GM23248 (cell line): ENCODE measurements at regions not wholly inside any gene's neighbourhood (a gene's known extent, or its start where the extent isn't known, plus 50 kb on each side); places are given as distances from the start of the nearest gene placed in this dataset.

Source experiments
- DNase-seq: peaks from one replicate; pipeline ENCODE4 v3.0.0-alpha.2; 2015
- H2AFZ ChIP-seq: fragments of 200-600 bp; sonication (generic); 2 replicates; pipeline ENCODE4 v1.6.1; 2016; ENCODE audit warnings: antibody characterized with exemption
- H3F3A ChIP-seq: fragments of 200-600 bp; sonication (generic); 2 replicates; pipeline ENCODE4 v1.6.1; 2016; ENCODE audit warnings: mild to moderate bottlenecking, antibody characterized with exemption, mixed run types; ENCODE audit not compliant: insufficient read depth
- H3K27ac ChIP-seq: fragments of 200-600 bp; sonication (generic); 2 replicates; pipeline ENCODE4 v1.5.1; 2016; ENCODE audit warnings: mild to moderate bottlenecking
- H3K27me3 ChIP-seq: fragments of 200-600 bp; sonication (generic); replicated peaks from 2 replicates; pipeline ENCODE4 v1.6.1; 2016; ENCODE audit warnings: mild to moderate bottlenecking; ENCODE audit not compliant: insufficient read depth
- H3K36me3 ChIP-seq: fragments of 200-600 bp; sonication (generic); 2 replicates; pipeline ENCODE4 v1.6.1; 2016; ENCODE audit warnings: low read depth, mild to moderate bottlenecking
- H3K4me1 ChIP-seq: fragments of 200-600 bp; sonication (generic); 2 replicates; pipeline ENCODE4 v1.6.1; 2016; ENCODE audit warnings: mild to moderate bottlenecking; ENCODE audit not compliant: insufficient read depth
- H3K4me2 ChIP-seq: fragments of 200-600 bp; sonication (generic); one replicate; pipeline ENCODE4 v1.6.1; 2016; ENCODE audit warnings: mild to moderate bottlenecking; ENCODE audit not compliant: unreplicated experiment
- H3K4me3 ChIP-seq: fragments of 200-600 bp; sonication (generic); 2 replicates; pipeline ENCODE4 v1.5.1; 2016; ENCODE audit warnings: mild to moderate bottlenecking
- H3K79me2 ChIP-seq: fragments of 200-600 bp; sonication (generic); 2 replicates; pipeline ENCODE4 v1.6.1; 2016; ENCODE audit warnings: mild to moderate bottlenecking; ENCODE audit not compliant: insufficient read depth
- H3K9ac ChIP-seq: fragments of 200-600 bp; sonication (generic); 2 replicates; pipeline ENCODE4 v1.6.1; 2016; ENCODE audit warnings: mild to moderate bottlenecking
- H3K9me2 ChIP-seq: fragments of 200-600 bp; sonication (generic); 2 replicates; pipeline ENCODE4 v1.6.1; 2016; ENCODE audit warnings: mixed run types, mild to moderate bottlenecking, moderate library complexity; ENCODE audit not compliant: insufficient read depth
- H3K9me3 ChIP-seq: fragments of 200-600 bp; sonication (generic); one replicate; pipeline ENCODE4 v1.6.1; 2017; ENCODE audit warnings: low read depth
- H4K20me1 ChIP-seq: fragments of 200-600 bp; sonication (generic); 2 replicates; pipeline ENCODE4 v1.6.0; 2016; ENCODE audit not compliant: insufficient read depth
- EZH2 ChIP-seq: fragments of 200-600 bp; sonication (generic); IDR thresholded peaks from 2 replicates; pipeline ENCODE4 v1.6.1; 2018; ENCODE audit warnings: antibody characterized with exemption, mild to moderate bottlenecking; ENCODE audit not compliant: insufficient read depth, poor library complexity, severe bottlenecking
- EZH2phosphoT487 ChIP-seq: fragments of 200-600 bp; sonication (generic); IDR thresholded peaks from 2 replicates; pipeline ENCODE4 v1.6.1; 2018; ENCODE audit warnings: antibody characterized with exemption, moderate library complexity, mild to moderate bottlenecking, low read depth; ENCODE audit not compliant: insufficient read depth
- WGBS, 2 experiments: methylation state at CpG; one replicate each; pipeline ENCODE4 v1.1.6; 2015 to 2017; ENCODE audit warnings: low lambda C conversion rate in 2 of 2, low coverage in 1 of 2; ENCODE audit errors: missing lambda C conversion rate in 2 of 2; 5-methylcytosine and 5-hydroxymethylcytosine counted together
- in situ Hi-C: fragments of 300-500 bp; cut with MboI; formaldehyde crosslinking; loops from 2 replicates; pipeline ENCODE4 v1.15.0; 2020

DNA sequence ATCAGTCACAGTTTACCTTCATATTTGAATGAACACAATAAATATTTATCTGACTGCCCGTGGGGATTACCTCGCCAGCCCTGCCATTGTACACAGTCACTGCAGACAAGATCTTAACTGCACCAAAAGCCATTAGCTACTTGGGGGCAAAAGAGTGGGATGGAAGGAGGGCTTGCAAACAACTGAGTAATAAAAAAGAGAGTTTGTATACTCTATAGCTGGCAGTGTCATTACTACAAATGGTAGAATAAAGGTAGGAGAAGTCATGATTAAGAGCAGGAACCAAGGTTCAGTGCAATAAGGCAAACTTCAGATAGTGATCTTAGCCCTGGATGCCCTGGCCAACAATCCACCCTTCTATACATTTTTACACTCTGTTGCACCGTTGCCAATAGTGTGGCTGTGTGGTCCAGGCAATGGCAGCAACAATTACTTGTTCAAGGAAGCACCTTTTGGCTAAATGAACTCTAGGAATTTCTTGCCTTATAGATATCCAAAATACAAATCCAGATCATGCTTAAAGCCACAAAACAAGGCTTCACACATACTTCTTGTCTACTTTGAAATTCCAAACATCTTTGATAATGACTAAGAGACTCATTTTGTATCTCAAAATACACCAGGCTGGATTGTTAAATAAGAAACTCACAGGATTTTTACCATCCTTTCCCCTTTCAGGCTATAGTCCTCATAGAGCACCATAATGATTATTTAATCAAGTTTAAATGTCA, 955.4 kb upstream of the ADGRB3 start:
- H3K9ac ChIP-seq, result no peak overlapping the region
- no peaks in the 10 kb centered on the region for H3K79me2 ChIP-seq
- no peaks in the 10 kb centered on the region for H3F3A ChIP-seq
- TF ChIP-seq EZH2phosphoT487 (no peak), EZH2 (no peak)
- no peak for DNase-seq
- WGBS, 2 experiments, result 14 to 15% methylated on average over 3 of the region's 3 CpGs
- H3K9me3 ChIP-seq, result no peaks in the 10 kb centered on the region
- no peaks in the 10 kb centered on the region for H3K36me3 ChIP-seq
- H2AFZ ChIP-seq, result no peak overlapping the region
- H3K27ac ChIP-seq, result no peak overlapping the region
- no peaks in the 10 kb centered on the region for H3K4me1 ChIP-seq
- in situ Hi-C loops, result no loop called here
- no peaks in the 10 kb centered on the region for H3K27me3 ChIP-seq
- H3K9me2 ChIP-seq, result no peaks in the 10 kb centered on the region
- no peaks in the 10 kb centered on the region for H4K20me1 ChIP-seq
- no peak overlapping the region for H3K4me3 ChIP-seq
- no peak overlapping the region for H3K4me2 ChIP-seq

DNA sequence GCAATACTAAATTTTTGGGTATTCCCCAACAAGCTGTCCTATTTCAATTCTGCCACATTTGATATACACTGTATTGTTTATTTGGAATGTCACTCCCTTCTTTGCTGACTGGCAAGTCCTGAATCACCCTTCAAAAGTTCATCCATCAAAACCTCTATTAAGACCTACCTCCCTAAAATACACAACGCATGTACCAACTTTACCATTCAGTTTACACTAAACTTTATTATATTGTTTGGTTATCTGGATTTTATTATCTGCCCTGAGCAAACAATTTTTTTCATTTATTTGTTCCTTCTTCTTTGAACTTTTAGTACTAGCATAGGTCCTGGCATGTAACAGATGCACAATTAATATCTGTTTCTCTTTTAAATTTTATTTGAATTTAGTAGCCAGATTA, 958.2 kb upstream of the ADGRB3 start:
- H3K27ac ChIP-seq, result no peak overlapping the region
- 26 to 43% methylated on average over 1 of the region's 1 CpG for WGBS, 2 experiments
- H3K79me2 ChIP-seq, result no peaks in the 10 kb centered on the region
- no peak overlapping the region for H3K9ac ChIP-seq
- H3K4me1 ChIP-seq, result no peaks in the 10 kb centered on the region
- in situ Hi-C loops, result no loop called here
- no peaks in the 10 kb centered on the region for H3K36me3 ChIP-seq
- no peak overlapping the region for H3K4me2 ChIP-seq
- peaks cover 2% of the 10 kb centered on the region for H3K9me3 ChIP-seq
- no peak overlapping the region for H3K4me3 ChIP-seq
- no peaks in the 10 kb centered on the region for H3K9me2 ChIP-seq
- H3F3A ChIP-seq, result no peaks in the 10 kb centered on the region
- no peaks in the 10 kb centered on the region for H3K27me3 ChIP-seq
- H4K20me1 ChIP-seq, result no peaks in the 10 kb centered on the region
- no peak for DNase-seq
- no peak overlapping the region for H2AFZ ChIP-seq
- no peak for TF ChIP-seq EZH2phosphoT487
- TF ChIP-seq EZH2, result no peak

DNA sequence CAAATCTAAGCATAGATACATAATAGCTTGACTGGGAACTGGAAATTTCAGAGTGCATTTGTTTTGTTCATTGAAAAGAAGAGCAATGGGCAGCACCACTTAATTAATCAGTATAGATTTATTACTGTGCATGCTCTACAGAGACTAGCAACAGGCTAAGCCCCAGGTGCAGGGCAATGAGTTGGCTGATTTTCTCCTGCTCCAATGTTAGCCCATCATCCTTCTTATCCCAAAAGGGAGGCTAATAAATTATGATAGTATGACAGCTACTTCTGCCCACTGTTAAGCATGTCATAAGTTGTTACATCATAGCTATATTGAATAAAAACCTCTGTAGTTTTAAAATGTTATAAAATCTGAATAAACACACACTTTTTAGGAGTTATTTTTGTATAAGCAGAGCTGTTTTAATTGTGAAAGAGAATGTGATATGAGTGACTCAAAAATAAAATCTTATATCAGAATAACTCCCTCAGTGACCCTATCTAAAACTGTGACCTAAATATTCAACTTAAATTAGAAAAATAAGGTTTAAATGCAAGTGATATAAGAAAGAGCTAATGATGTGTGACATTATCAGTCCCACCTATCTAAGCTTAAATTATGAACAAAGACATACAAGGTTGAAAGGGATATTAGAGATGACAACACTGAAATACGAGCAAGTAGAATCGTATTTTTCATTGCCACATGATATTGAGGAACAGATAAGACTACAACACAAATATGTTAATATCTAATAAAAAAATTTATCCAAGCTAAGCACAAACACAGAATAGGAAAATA, 967.3 kb upstream of the ADGRB3 start:
- no peak overlapping the region for H3K4me3 ChIP-seq
- no peaks in the 10 kb centered on the region for H3K9me3 ChIP-seq
- no peaks in the 10 kb centered on the region for H3K79me2 ChIP-seq
- no peak overlapping the region for H3K9ac ChIP-seq
- H3K27me3 ChIP-seq, result no peaks in the 10 kb centered on the region
- TF ChIP-seq EZH2, result no peak
- no peak for TF ChIP-seq EZH2phosphoT487
- H3K4me2 ChIP-seq, result no peak overlapping the region
- H3K36me3 ChIP-seq, result no peaks in the 10 kb centered on the region
- in situ Hi-C loops, result no loop called here
- H3K27ac ChIP-seq, result no peak overlapping the region
- 25 to 26% methylated on average over 2 of the region's 2 CpGs for WGBS, 2 experiments
- no peak for DNase-seq
- H3K9me2 ChIP-seq, result no peaks in the 10 kb centered on the region
- H4K20me1 ChIP-seq, result no peaks in the 10 kb centered on the region
- H3F3A ChIP-seq, result no peaks in the 10 kb centered on the region
- H3K4me1 ChIP-seq, result no peaks in the 10 kb centered on the region
- H2AFZ ChIP-seq, result no peak overlapping the region

DNA sequence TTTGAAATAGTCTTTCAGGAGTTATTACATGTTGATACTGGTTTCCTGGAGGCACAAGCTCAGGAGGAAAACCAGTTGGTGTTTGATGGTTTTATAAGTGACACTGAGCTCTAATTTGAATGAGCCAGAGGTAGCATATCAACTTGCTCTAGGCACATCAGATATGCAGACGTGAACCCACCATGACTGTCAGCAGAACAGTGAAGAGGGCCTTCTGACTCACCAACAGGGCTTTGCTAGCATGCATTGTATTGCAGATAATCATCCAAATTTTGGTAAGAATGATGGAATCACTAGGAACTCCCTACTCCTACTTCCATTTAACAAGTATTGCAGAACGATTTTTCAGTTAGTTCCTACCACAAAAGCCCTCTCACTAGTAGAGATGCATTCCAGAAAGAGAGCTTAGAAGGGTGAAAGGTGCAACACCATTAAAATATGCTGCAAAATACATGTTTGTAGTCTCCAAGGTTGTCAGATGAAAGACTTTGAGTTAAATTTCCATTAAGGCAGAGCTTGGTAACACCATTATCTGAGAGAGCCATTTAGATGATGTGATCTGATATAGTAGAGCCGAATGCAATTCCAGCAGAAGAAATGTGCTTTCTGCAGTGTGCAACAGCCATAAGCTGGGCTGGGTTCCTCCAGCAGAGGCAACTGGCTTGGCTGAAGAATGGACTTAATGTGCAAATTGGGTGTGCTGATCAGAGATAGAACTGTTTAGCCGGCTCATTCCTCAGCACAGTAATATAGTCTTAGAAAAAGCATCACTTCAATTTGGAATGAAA, 968.7 kb upstream of the ADGRB3 start:
- no peak overlapping the region for H3K4me3 ChIP-seq
- no peak overlapping the region for H3K27ac ChIP-seq
- no peak overlapping the region for H3K4me2 ChIP-seq
- no peaks in the 10 kb centered on the region for H3K36me3 ChIP-seq
- H3K79me2 ChIP-seq, result no peaks in the 10 kb centered on the region
- no peak for DNase-seq
- TF ChIP-seq EZH2phosphoT487 (no peak), EZH2 (no peak)
- H2AFZ ChIP-seq, result no peak overlapping the region
- no peaks in the 10 kb centered on the region for H3K27me3 ChIP-seq
- H3K9ac ChIP-seq, result no peak overlapping the region
- no peaks in the 10 kb centered on the region for H3K9me3 ChIP-seq
- no peaks in the 10 kb centered on the region for H3K9me2 ChIP-seq
- 14% methylated on average over 4 of the region's 4 CpGs for WGBS, 2 experiments
- no peaks in the 10 kb centered on the region for H3K4me1 ChIP-seq
- no peaks in the 10 kb centered on the region for H3F3A ChIP-seq
- in situ Hi-C loops, result no loop called here
- no peaks in the 10 kb centered on the region for H4K20me1 ChIP-seq
